ENCODE measurements at regions not wholly inside any gene's neighbourhood (a gene's known extent, or its start where the extent isn't known, plus 50 kb on each side); places are given as distances from the start of the nearest gene placed in this dataset.

DNA sequence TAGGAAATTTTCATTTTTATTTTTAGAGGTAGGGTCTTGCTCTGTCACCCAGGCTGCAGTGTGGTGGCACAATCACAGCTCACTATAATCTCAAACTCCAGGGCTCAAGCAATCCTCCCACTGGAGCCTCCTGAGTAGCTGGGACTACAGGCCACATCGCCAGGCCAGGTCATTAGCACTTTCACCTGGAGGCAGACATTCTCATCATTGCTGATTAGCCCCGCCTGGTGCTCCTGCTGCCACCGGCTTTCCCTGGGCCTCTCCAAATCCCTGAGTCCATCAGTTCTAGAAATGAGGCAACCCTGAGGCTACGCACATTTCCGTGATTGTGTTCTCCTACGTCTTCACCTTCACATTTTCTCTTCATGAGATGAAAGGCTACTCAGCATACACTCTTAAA is 607.7 kb upstream of the NRSN1 start:
- TF ChIP-seq CTCF (IDR thresholded peaks at IDR 0.05) (no peak), POLR2A (IDR thresholded peaks at IDR 0.05) (no peak)
